ENCODE measurements at regions not wholly inside any gene's neighbourhood (a gene's known extent, or its start where the extent isn't known, plus 50 kb on each side); places are given as distances from the start of the nearest gene placed in this dataset.

DNA sequence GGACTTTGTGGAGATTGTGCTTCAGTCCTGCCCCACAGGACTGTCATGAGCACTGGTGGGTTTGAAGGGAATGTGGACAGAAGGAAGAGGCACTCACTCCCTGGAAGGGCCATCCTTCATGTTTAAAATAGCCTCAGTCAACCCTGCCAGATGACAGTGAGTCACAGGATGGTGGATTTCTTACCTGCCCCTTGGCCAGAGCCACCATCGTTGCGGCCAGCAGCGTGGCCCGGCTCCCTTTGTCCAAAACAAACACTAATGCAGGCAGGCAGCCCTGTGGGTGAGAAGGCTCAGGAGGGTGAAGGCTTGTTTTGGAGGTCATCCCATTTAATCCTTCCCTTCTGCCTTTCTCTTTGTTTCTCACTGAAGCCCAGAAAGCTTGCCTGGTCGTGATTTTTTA, 422.7 kb downstream of the CD83 start:
- Histone ChIP-seq H3K9me3 (ENCODE audit: control insufficient read depth, insufficient read depth, low read depth, low read length) (no peaks in the 10 kb centered on the region), H3K27ac (ENCODE audit: extremely low read depth, low read depth, low read length) (no peak overlapping the region), H3K36me3 (ENCODE audit: control insufficient read depth in 2 of 2, insufficient read depth in 1 of 2, low read length in 2 of 2) (no peaks in the 10 kb centered on the region), H3K4me3 (ENCODE audit: low read depth, low read length) (no peak overlapping the region), H3K4me1 (ENCODE audit: control insufficient read depth, insufficient read depth, low read length) (peaks cover 13% of the 10 kb centered on the region)
- ChIA-PET POLR2A (no interaction called here), CTCF (no interaction called here)
- no peak for TF ChIP-seq MZF1 (tag by site-specific recombination; IDR thresholded peaks at IDR 0.05; ENCODE audit: borderline replicate concordance)

DNA sequence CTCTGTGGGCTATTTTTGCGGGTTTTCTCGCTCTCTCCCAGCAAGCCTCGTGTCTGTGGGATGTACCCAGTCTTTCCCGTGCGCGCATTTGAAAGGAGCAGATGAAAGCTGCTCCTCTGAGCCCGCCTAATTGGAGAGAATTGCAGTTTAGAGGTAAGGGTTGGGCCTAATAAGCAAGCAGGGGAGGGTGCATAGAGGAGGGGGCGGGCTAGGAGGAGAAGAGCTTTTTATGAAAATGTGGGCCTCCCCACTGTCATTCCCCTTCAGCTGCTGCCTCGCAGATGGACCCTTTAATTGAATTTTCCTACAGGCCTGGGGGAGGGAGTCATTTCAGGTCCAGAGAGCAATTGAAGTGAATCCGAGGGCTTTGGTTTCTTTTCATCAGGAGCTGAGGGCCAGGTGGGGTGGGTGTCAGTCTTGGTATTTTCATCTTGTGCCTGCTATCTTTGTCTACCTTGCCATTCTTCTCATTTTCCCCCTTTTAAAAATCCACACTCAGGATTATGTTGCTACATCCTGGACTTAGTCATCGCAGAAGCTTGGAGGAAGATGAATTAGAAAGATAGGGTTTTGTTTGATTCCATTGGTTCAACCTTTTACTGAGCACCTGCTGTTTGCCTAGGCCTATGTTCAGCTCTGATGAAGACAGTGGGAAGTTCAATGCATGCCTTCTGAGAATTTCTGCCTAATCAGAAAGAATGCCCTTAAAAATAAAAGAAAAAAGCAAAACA, 423.4 kb downstream of the CD83 start:
- POLR2A ChIA-PET = no interaction called here
- no peaks in the 10 kb centered on the region for H3K9me3 ChIP-seq (ENCODE audit: control insufficient read depth, insufficient read depth, low read depth, low read length)
- no peak overlapping the region for H3K4me3 ChIP-seq (ENCODE audit: low read depth, low read length)
- TF ChIP-seq ZNF10 (tag by site-specific recombination; IDR thresholded peaks at IDR 0.05) = no peak
- TF ChIP-seq HOXD13 (CRISPR knock-in tag; IDR thresholded peaks at IDR 0.05; ENCODE audit: borderline replicate concordance) = no peak
- no peak for TF ChIP-seq OVOL3 (tag by site-specific recombination; IDR thresholded peaks at IDR 0.05)
- TF ChIP-seq, protein P1, sequence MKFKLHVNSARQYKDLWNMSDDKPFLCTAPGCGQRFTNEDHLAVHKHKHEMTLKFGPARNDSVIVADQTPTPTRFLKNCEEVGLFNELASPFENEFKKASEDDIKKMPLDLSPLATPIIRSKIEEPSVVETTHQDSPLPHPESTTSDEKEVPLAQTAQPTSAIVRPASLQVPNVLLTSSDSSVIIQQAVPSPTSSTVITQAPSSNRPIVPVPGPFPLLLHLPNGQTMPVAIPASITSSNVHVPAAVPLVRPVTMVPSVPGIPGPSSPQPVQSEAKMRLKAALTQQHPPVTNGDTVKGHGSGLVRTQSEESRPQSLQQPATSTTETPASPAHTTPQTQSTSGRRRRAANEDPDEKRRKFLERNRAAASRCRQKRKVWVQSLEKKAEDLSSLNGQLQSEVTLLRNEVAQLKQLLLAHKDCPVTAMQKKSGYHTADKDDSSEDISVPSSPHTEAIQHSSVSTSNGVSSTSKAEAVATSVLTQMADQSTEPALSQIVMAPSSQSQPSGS (tag by site-specific recombination; IDR thresholded peaks at IDR 0.05; ENCODE audit: low read depth) = no peak
- no peak for TF ChIP-seq ZBTB20 (tag by site-specific recombination; IDR thresholded peaks at IDR 0.05)
- TF ChIP-seq, protein P2, sequence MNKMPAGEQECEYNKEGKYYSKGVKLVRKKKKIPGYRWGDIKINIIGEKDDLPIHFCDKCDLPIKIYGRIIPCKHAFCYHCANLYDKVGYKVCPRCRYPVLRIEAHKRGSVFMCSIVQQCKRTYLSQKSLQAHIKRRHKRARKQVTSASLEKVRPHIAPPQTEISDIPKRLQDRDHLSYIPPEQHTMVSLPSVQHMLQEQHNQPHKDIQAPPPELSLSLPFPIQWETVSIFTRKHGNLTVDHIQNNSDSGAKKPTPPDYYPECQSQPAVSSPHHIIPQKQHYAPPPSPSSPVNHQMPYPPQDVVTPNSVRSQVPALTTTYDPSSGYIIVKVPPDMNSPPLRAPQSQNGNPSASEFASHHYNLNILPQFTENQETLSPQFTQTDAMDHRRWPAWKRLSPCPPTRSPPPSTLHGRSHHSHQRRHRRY (tag by site-specific recombination; IDR thresholded peaks at IDR 0.05) = no peak
- no peak for TF ChIP-seq ZNF529 (tag by site-specific recombination; IDR thresholded peaks at IDR 0.05; ENCODE audit: insufficient replicate concordance)
- TF ChIP-seq SP3 (tag by site-specific recombination; IDR thresholded peaks at IDR 0.05) = no peak
- no peak for TF ChIP-seq ZNF324 (tag by site-specific recombination; IDR thresholded peaks at IDR 0.05)
- TF ChIP-seq, protein P3, sequence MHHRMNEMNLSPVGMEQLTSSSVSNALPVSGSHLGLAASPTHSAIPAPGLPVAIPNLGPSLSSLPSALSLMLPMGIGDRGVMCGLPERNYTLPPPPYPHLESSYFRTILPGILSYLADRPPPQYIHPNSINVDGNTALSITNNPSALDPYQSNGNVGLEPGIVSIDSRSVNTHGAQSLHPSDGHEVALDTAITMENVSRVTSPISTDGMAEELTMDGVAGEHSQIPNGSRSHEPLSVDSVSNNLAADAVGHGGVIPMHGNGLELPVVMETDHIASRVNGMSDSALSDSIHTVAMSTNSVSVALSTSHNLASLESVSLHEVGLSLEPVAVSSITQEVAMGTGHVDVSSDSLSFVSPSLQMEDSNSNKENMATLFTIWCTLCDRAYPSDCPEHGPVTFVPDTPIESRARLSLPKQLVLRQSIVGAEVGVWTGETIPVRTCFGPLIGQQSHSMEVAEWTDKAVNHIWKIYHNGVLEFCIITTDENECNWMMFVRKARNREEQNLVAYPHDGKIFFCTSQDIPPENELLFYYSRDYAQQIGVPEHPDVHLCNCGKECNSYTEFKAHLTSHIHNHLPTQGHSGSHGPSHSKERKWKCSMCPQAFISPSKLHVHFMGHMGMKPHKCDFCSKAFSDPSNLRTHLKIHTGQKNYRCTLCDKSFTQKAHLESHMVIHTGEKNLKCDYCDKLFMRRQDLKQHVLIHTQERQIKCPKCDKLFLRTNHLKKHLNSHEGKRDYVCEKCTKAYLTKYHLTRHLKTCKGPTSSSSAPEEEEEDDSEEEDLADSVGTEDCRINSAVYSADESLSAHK (tag by site-specific recombination; IDR thresholded peaks at IDR 0.05) = no peak
- TF ChIP-seq ZNF155 (tag by site-specific recombination; IDR thresholded peaks at IDR 0.05) = no peak
- no peak for TF ChIP-seq KLF7 (tag by site-specific recombination; IDR thresholded peaks at IDR 0.05; ENCODE audit: borderline replicate concordance)
- no peak for TF ChIP-seq ZNF311 (tag by site-specific recombination; IDR thresholded peaks at IDR 0.05; ENCODE audit: borderline replicate concordance)
- CTCF ChIA-PET = interaction anchor here (0.6 kb wide), 2 partner anchors 218 to 280 kb away, joined by 3 to 4 read pairs; no protein-coding TSS in a partner anchor
- H3K4me1 ChIP-seq (ENCODE audit: control insufficient read depth, insufficient read depth, low read length) = peaks cover 13% of the 10 kb centered on the region
- H3K36me3 ChIP-seq (ENCODE audit: control insufficient read depth in 2 of 2, insufficient read depth in 1 of 2, low read length in 2 of 2) = no peaks in the 10 kb centered on the region
- H3K27ac ChIP-seq (ENCODE audit: extremely low read depth, low read depth, low read length) = no peak overlapping the region

DNA sequence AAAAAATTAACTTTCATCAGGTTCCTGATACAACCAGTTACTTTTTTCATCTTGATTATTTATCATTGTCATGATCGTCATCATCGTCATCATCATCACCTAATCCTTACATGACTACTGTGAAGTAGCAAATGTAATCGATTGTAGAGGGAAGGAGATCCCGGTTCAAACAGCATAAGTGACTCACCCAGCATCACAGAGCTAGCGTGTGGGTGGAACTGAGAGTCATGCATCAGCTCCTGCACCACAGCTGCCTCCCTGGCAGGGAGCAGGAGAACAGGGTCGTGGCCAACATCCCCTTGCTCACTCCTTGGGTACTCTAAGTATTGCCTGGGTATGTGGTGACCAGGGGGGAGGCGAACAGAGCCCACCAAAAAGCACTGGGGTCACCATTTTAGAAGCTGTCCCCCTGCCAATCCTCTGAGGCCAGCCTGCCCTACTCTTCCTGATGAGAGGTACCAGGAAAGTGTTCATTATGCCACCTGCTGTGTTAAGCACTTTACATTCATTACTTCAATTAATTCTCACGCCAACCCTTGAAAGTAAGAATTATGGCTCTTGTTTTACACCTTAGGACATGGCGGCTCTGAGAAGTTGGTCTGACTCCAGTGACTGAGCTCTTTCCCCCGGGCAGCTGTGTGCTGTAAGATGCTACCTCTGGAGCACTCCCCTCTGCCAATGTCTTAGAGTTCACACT, 425.2 kb downstream of the CD83 start:
- Histone ChIP-seq H3K4me3 (ENCODE audit: low read depth, low read length) (no peak overlapping the region), H3K27ac (ENCODE audit: extremely low read depth, low read depth, low read length) (no peak overlapping the region), H3K9me3 (ENCODE audit: control insufficient read depth, insufficient read depth, low read depth, low read length) (no peaks in the 10 kb centered on the region), H3K36me3 (ENCODE audit: control insufficient read depth in 2 of 2, insufficient read depth in 1 of 2, low read length in 2 of 2) (no peaks in the 10 kb centered on the region), H3K4me1 (ENCODE audit: control insufficient read depth, insufficient read depth, low read length) (peaks cover 13% of the 10 kb centered on the region)
- CTCF ChIA-PET = interaction anchor here (0.6 kb wide), 1 partner anchor 836 kb away, joined by 5 read pairs; no protein-coding TSS in a partner anchor
- POLR2A ChIA-PET = no interaction called here
- TF ChIP-seq, protein P4, sequence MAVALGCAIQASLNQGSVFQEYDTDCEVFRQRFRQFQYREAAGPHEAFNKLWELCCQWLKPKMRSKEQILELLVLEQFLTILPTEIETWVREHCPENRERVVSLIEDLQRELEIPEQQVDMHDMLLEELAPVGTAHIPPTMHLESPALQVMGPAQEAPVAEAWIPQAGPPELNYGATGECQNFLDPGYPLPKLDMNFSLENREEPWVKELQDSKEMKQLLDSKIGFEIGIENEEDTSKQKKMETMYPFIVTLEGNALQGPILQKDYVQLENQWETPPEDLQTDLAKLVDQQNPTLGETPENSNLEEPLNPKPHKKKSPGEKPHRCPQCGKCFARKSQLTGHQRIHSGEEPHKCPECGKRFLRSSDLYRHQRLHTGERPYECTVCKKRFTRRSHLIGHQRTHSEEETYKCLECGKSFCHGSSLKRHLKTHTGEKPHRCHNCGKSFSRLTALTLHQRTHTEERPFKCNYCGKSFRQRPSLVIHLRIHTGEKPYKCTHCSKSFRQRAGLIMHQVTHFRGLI (tag by site-specific recombination; IDR thresholded peaks at IDR 0.05) = 0 out of 2 replicates have a peak, but pooled peaks have one; percentile 25
- TF ChIP-seq ZFP37 (tag by site-specific recombination; IDR thresholded peaks at IDR 0.05) = no peak
- TF ChIP-seq ZNF394 (tag by site-specific recombination; IDR thresholded peaks at IDR 0.05; ENCODE audit: borderline replicate concordance) = no peak
- TF ChIP-seq SP7 (tag by site-specific recombination; IDR thresholded peaks at IDR 0.05) = peak; percentile 86
- TF ChIP-seq ZFHX2 (tag by site-specific recombination; conservative IDR thresholded peaks at IDR 0.05) = peak; percentile 74
- TF ChIP-seq ZNF600 (tag by site-specific recombination; IDR thresholded peaks at IDR 0.05) = 0 out of 2 replicates have a peak, but pooled peaks have one; percentile 25
- no peak for TF ChIP-seq ZNF423 (tag by site-specific recombination; IDR thresholded peaks at IDR 0.05)
- no peak for TF ChIP-seq ZNF341 (tag by site-specific recombination; IDR thresholded peaks at IDR 0.05; ENCODE audit: low read depth)
- TF ChIP-seq, protein P2 (tag by site-specific recombination; IDR thresholded peaks at IDR 0.05) = no peak
- no peak for TF ChIP-seq MZF1 (tag by site-specific recombination; IDR thresholded peaks at IDR 0.05; ENCODE audit: borderline replicate concordance)
